HEK293 (cell line): ENCODE measurements at regions not wholly inside any gene's neighbourhood (a gene's known extent, or its start where the extent isn't known, plus 50 kb on each side); places are given as distances from the start of the nearest gene placed in this dataset.

Experiments used
- CTCF ChIP-seq: fragments of 450-650 bp; formaldehyde crosslinking; IDR thresholded peaks from 2 replicates; pipeline ENCODE4 v1.5.1; 2016; ENCODE audit warnings: missing biosample characterization, missing genetic modification characterization
- ZNF449 ChIP-seq: fragments of 450-650 bp; formaldehyde crosslinking; IDR thresholded peaks from 2 replicates; pipeline ENCODE4 v1.5.1; 2017; ENCODE audit warnings: missing biosample characterization, mild to moderate bottlenecking, missing genetic modification characterization, moderate library complexity
- ZNF776 ChIP-seq: fragments of 450-650 bp; formaldehyde crosslinking; IDR thresholded peaks from 2 replicates; pipeline ENCODE4 v1.5.0; 2017; ENCODE audit warnings: missing biosample characterization, missing genetic modification characterization, borderline replicate concordance

GRCh38 chr10:130357951-130358350, 221.8 kb downstream of the GLRX3 start:
- TF ChIP-seq CTCF (tag by site-specific recombination) (no peak), ZNF449 (no peak), ZNF776 (tag by site-specific recombination) (no peak)
